IMR-90 (cell line): ENCODE measurements at regions not wholly inside any gene's neighbourhood (a gene's known extent, or its start where the extent isn't known, plus 50 kb on each side); places are given as distances from the start of the nearest gene placed in this dataset.

Experiments used
- ATAC-seq: fragments of 200-7000 bp; cut with Tn5 transposase; 2 replicates; pipeline ENCODE4 v1.9.1; 2020; ENCODE audit warnings: low read depth, mild to moderate bottlenecking, moderate library complexity
- BruUV-seq: library from RNA; stranded (reverse); fragments of 400-500 nt; replicated peaks from 2 replicates; lab custom pipeline; 2021; lab: Mats Ljungman, UMichigan
- CTCF ChIA-PET: fragments of 300-600 bp; formaldehyde crosslinking; extraction: SDS; loops from one replicate; lab custom pipeline; 2021; ENCODE audit warnings: antibody characterized with exemption; lab: Yijun Ruan, JAX
- POLR2A ChIA-PET: fragments of 300-600 bp; sonication (Branson Sonifier 250); formaldehyde crosslinking; loops from one replicate; lab custom pipeline; 2022; ENCODE audit warnings: antibody characterized with exemption; ENCODE audit not compliant: unreplicated experiment; lab: Charles Lee
- DNase-seq: peaks from one replicate; pipeline ENCODE4 v3.0.0; 2013
- H2AFZ ChIP-seq: replicated peaks from 2 replicates; pipeline ENCODE3; 2013; ENCODE audit warnings: low read length, mild to moderate bottlenecking; ENCODE audit not compliant: poor library complexity
- H2AK5ac ChIP-seq: 2 replicates; pipeline ENCODE4 v1.6.1; 2013; ENCODE audit warnings: low read depth, low read length, inconsistent platforms
- H2AK9ac ChIP-seq: replicated peaks from 2 replicates; pipeline ENCODE3; 2013; ENCODE audit warnings: mild to moderate bottlenecking, low read depth, low read length, moderate library complexity; ENCODE audit not compliant: poor library complexity
- H2BK120ac ChIP-seq: 2 replicates; pipeline ENCODE4 v1.6.1; 2013; ENCODE audit warnings: low read depth, low read length, inconsistent platforms
- H2BK15ac ChIP-seq: 3 replicates; pipeline ENCODE4 v1.6.1; 2013; ENCODE audit warnings: low read depth, low read length, inconsistent platforms
- H2BK20ac ChIP-seq: 2 replicates; pipeline ENCODE4 v1.6.1; 2013; ENCODE audit warnings: low read depth, mild to moderate bottlenecking, inconsistent platforms, low read length, moderate library complexity
- H2BK5ac ChIP-seq: 2 replicates; pipeline ENCODE4 v1.6.1; 2013; ENCODE audit warnings: mild to moderate bottlenecking, low read depth, low read length, inconsistent platforms; ENCODE audit not compliant: poor library complexity, severe bottlenecking
- H3K14ac ChIP-seq: replicated peaks from 2 replicates; pipeline ENCODE4 v1.6.1; 2013; ENCODE audit warnings: low read depth, low read length, inconsistent platforms
- H3K18ac ChIP-seq: 2 replicates; pipeline ENCODE4 v1.6.1; 2013; ENCODE audit warnings: low read depth, low read length, control low read depth
- H3K23ac ChIP-seq: 2 replicates; pipeline ENCODE4 v1.6.1; 2013; ENCODE audit warnings: low read depth, low read length, inconsistent platforms
- H3K27ac ChIP-seq: 2 replicates; pipeline ENCODE4 v1.5.1; 2013; ENCODE audit warnings: mild to moderate bottlenecking, control low read depth, low read length; ENCODE audit not compliant: insufficient read depth
- H3K27me3 ChIP-seq: 2 replicates; pipeline ENCODE4 v1.6.1; 2013; ENCODE audit warnings: low read length; ENCODE audit not compliant: control insufficient read depth, insufficient read depth
- H3K36me3 ChIP-seq: 2 replicates; pipeline ENCODE4 v1.6.1; 2013; ENCODE audit warnings: low read length, mixed read lengths; ENCODE audit not compliant: control insufficient read depth, insufficient read depth
- H3K4ac ChIP-seq: 2 replicates; pipeline ENCODE4 v1.6.1; 2013; ENCODE audit warnings: low read depth, low read length, inconsistent platforms
- H3K4me1 ChIP-seq: 2 replicates; pipeline ENCODE4 v1.6.1; 2013; ENCODE audit warnings: low read length, mixed read lengths; ENCODE audit not compliant: control insufficient read depth, insufficient read depth
- H3K4me2 ChIP-seq: 2 replicates; pipeline ENCODE4 v1.6.1; 2013; ENCODE audit warnings: low read depth, mild to moderate bottlenecking, control low read depth, low read length, moderate library complexity
- H3K4me3 ChIP-seq: 2 replicates; pipeline ENCODE4 v1.5.1; 2013; ENCODE audit warnings: low read depth, mild to moderate bottlenecking, control low read depth, low read length, moderate library complexity; ENCODE audit not compliant: insufficient read depth
- H3K56ac ChIP-seq: 2 replicates; pipeline ENCODE4 v1.6.1; 2013; ENCODE audit warnings: low read length, inconsistent platforms; ENCODE audit not compliant: insufficient read depth; ENCODE audit errors: extremely low read depth
- H3K79me1 ChIP-seq, 2 experiments: 2 replicates each; pipeline ENCODE4 v1.6.1; 2013; ENCODE audit warnings: low read length in 2 of 2, inconsistent platforms in 1 of 2, low read depth in 1 of 2
- H3K9ac ChIP-seq: 2 replicates; pipeline ENCODE4 v1.6.1; 2013; ENCODE audit warnings: low read depth, low read length, control low read depth
- H3K9me1 ChIP-seq: 2 replicates; pipeline ENCODE4 v1.6.1; 2013; ENCODE audit warnings: low read length, inconsistent platforms; ENCODE audit not compliant: insufficient read depth
- H3K9me3 ChIP-seq: 2 replicates; pipeline ENCODE4 v1.6.1; 2013; ENCODE audit warnings: low read length; ENCODE audit not compliant: control insufficient read depth, insufficient read depth
- H4K20me1 ChIP-seq: 2 replicates; pipeline ENCODE4 v1.6.1; 2013; ENCODE audit warnings: low read length, inconsistent platforms; ENCODE audit not compliant: insufficient read depth
- H4K5ac ChIP-seq: 2 replicates; pipeline ENCODE4 v1.6.1; 2013; ENCODE audit warnings: mild to moderate bottlenecking, low read depth, low read length, control low read depth
- H4K8ac ChIP-seq, 2 experiments: 2 replicates each; pipeline ENCODE4 v1.6.1; 2013; ENCODE audit warnings: low read depth in 2 of 2, low read length in 2 of 2, control low read depth in 1 of 2, inconsistent platforms in 1 of 2
- H4K91ac ChIP-seq: 2 replicates; pipeline ENCODE4 v1.6.1; 2013; ENCODE audit warnings: low read depth, low read length, inconsistent platforms; ENCODE audit not compliant: insufficient read depth
- CHD1 ChIP-seq: IDR thresholded peaks from 2 replicates; pipeline ENCODE4 v1.6.1; 2012; ENCODE audit warnings: low read depth, low read length, improper control_type of control experiment
- FOS ChIP-seq: fragments of 150-350 bp; IDR thresholded peaks from 2 replicates; pipeline ENCODE4 v1.6.1; 2016; ENCODE audit warnings: low read depth, low read length
- MAFK ChIP-seq: IDR thresholded peaks from 2 replicates; pipeline ENCODE4 v1.6.1; 2012; ENCODE audit warnings: low read depth, low read length, improper control_type of control experiment
- MAZ ChIP-seq: IDR thresholded peaks from 2 replicates; pipeline ENCODE4 v1.6.1; 2012; ENCODE audit warnings: low read depth, mild to moderate bottlenecking, low read length, improper control_type of control experiment, moderate library complexity, borderline replicate concordance
- NFE2L2 ChIP-seq: fragments of 150-350 bp; IDR thresholded peaks from 2 replicates; pipeline ENCODE4 v1.6.1; 2016; ENCODE audit warnings: low read depth, mild to moderate bottlenecking, low read length
- RCOR1 ChIP-seq: IDR thresholded peaks from 2 replicates; pipeline ENCODE4 v1.6.1; 2012; ENCODE audit warnings: mild to moderate bottlenecking, low read length, improper control_type of control experiment; ENCODE audit not compliant: insufficient replicate concordance
- RFX5 ChIP-seq: IDR thresholded peaks from 2 replicates; pipeline ENCODE4 v1.8.0; 2012; ENCODE audit warnings: low read depth, mild to moderate bottlenecking, low read length, moderate library complexity
- SMC3 ChIP-seq: fragments of 150-350 bp; IDR thresholded peaks from 2 replicates; pipeline ENCODE4 v1.6.1; 2016; ENCODE audit warnings: low read depth, mild to moderate bottlenecking, antibody characterized with exemption, low read length, moderate library complexity
- USF2 ChIP-seq: fragments of 150-350 bp; IDR thresholded peaks from 2 replicates; pipeline ENCODE4 v1.6.1; 2017; ENCODE audit warnings: mild to moderate bottlenecking, antibody characterized with exemption, low read length, low read depth
- WGBS, 2 experiments: methylation state at CpG; one replicate each; pipeline versions ENCODE4 v1.1.5 to v1.1.7; 2013; ENCODE audit warnings: missing lambda C conversion rate in 2 of 2; ENCODE audit not compliant: insufficient read length in 1 of 2; ENCODE audit errors: extremely low coverage in 2 of 2; 5-methylcytosine and 5-hydroxymethylcytosine counted together
- dilution Hi-C: fragments of 300-500 bp; cut with HindIII; formaldehyde crosslinking; loops from one replicate; pipeline ENCODE4 v1.14.3; 2018; ENCODE audit warnings: low sequenced_read_pairs; ENCODE audit not compliant: unreplicated experiment
- in situ Hi-C: fragments of 300-500 bp; cut with MboI; formaldehyde crosslinking; loops from 3 replicates; pipeline ENCODE4 v1.14.3; 2019; ENCODE audit warnings: low sequenced_read_pairs, inconsistent platforms, mixed read lengths
- intact Hi-C: fragments of 100-400 bp; cut with micrococcal nuclease; formaldehyde crosslinking; loops from 2 replicates; pipeline ENCODE4 v1.10.0; 2022

- Histone ChIP-seq H3K36me3 (no peaks in the 10 kb centered on the region), H2BK20ac (no peak overlapping the region), H3K27me3 (no peaks in the 10 kb centered on the region), H3K18ac (no peak overlapping the region), H2AFZ (no peak overlapping the region), H3K4me2 (no peak overlapping the region), H3K9me1 (no peaks in the 10 kb centered on the region), H2BK120ac (no peak overlapping the region), H3K14ac (no peak overlapping the region), H4K91ac (no peak overlapping the region), H3K56ac (no peak overlapping the region), H3K9ac (no peak overlapping the region), H4K8ac (no peak overlapping the region), H4K5ac (no peak overlapping the region), H2AK5ac (no peak overlapping the region), H3K9me3 (peaks cover 6% of the 10 kb centered on the region), H3K79me1 (no peaks in the 10 kb centered on the region), H2BK15ac (no peak overlapping the region), H4K20me1 (no peaks in the 10 kb centered on the region), H3K27ac (no peak overlapping the region), H3K23ac (no peak overlapping the region), H3K4me3 (no peak overlapping the region), H2AK9ac (no peak overlapping the region), H2BK5ac (no peak overlapping the region), H3K4ac (no peak overlapping the region), H3K4me1 (no peaks in the 10 kb centered on the region)
- no peak for DNase-seq
- no peak for TF ChIP-seq MAZ
- TF ChIP-seq CHD1 = no peak
- no peak for TF ChIP-seq MAFK
- no peak for TF ChIP-seq NFE2L2
- no peak for TF ChIP-seq RFX5
- no peak for TF ChIP-seq FOS
- TF ChIP-seq SMC3 = no peak
- TF ChIP-seq USF2 = no peak
- no peak for TF ChIP-seq RCOR1
- BruUV-seq = no TSS peak
- intact Hi-C loops = no loop called here
- WGBS, 2 experiments = no CpG with 5 or more reads among the region's 2 CpGs
- ChIA-PET POLR2A (no interaction called here), CTCF (interaction anchor here (0.5 kb wide), 1 partner anchor 1562 kb away, joined by 3 read pairs; no protein-coding TSS in a partner anchor)
- ATAC-seq = no peak
- in situ Hi-C loops = no loop called here
- dilution Hi-C loops = no loop called here
These were observed 179.4 kb upstream of the DCC start for GRCh38 chr18:52160636-52161035.
